H1 (cell line): ENCODE measurements at regions not wholly inside any gene's neighbourhood (a gene's known extent, or its start where the extent isn't known, plus 50 kb on each side); places are given as distances from the start of the nearest gene placed in this dataset.

ENCODE experiments used
- CTCF ChIA-PET: fragments of 300-600 bp; sonication (Branson Sonifier 250); formaldehyde crosslinking; loops from one replicate; lab custom pipeline; 2021; ENCODE audit not compliant: partially characterized antibody; lab: Charles Lee
- POLR2A ChIA-PET: fragments of 300-600 bp; sonication (Branson Sonifier 250); formaldehyde crosslinking; loops from one replicate; lab custom pipeline; 2021; ENCODE audit warnings: inconsistent platforms; ENCODE audit not compliant: partially characterized antibody; lab: Charles Lee
- DNase-seq, 2 experiments: peaks; one replicate each; pipeline versions ENCODE4 v3.0.0 to v3.0.0-alpha.2; 2010 to 2022; ENCODE audit warnings: low spot score in 2 of 2, low read depth in 1 of 2, mixed read lengths in 1 of 2
- FAIRE-seq: peaks from 2 replicates; lab custom pipeline; 2011; peaks lifted over from hg19 to GRCh38; lab: Jason Lieb, UNC
- H2AFZ ChIP-seq: 2 replicates; pipeline ENCODE4 v1.8.1; 2012; ENCODE audit warnings: low read length, inconsistent platforms
- H2AK5ac ChIP-seq: 2 replicates; pipeline ENCODE4 v1.6.1; 2013; ENCODE audit warnings: low read depth, low read length
- H2BK120ac ChIP-seq: replicated peaks from 2 replicates; pipeline ENCODE3; 2013; ENCODE audit warnings: low read depth, low read length, inconsistent platforms
- H2BK12ac ChIP-seq: 2 replicates; pipeline ENCODE4 v1.6.1; 2013; ENCODE audit warnings: low read depth, low read length
- H2BK15ac ChIP-seq: 2 replicates; pipeline ENCODE4 v1.6.1; 2013; ENCODE audit warnings: low read length
- H2BK20ac ChIP-seq: 2 replicates; pipeline ENCODE4 v1.6.1; 2013; ENCODE audit warnings: low read length
- H2BK5ac ChIP-seq: 2 replicates; pipeline ENCODE4 v1.6.1; 2013; ENCODE audit warnings: low read depth, low read length
- H3K14ac ChIP-seq: 2 replicates; pipeline ENCODE4 v1.6.1; 2013; ENCODE audit warnings: inconsistent platforms; ENCODE audit not compliant: insufficient read length
- H3K18ac ChIP-seq: 2 replicates; pipeline ENCODE4 v1.6.1; 2013; ENCODE audit warnings: low read length; ENCODE audit errors: extremely low read depth
- H3K23ac ChIP-seq: 2 replicates; pipeline ENCODE4 v1.6.1; 2013; ENCODE audit warnings: inconsistent platforms; ENCODE audit not compliant: insufficient read length
- H3K23me2 ChIP-seq: 2 replicates; pipeline ENCODE4 v1.6.1; 2013; ENCODE audit warnings: low read depth, low read length
- H3K27ac ChIP-seq: 2 replicates; pipeline ENCODE4 v1.6.1; 2011; ENCODE audit warnings: low read depth, low read length, inconsistent platforms
- H3K27me3 ChIP-seq, 4 experiments: replicated peaks in 1 of 4; 1 replicate in 1 of 4; 2 replicates in 3 of 4; pipeline versions ENCODE4 v1.6.1 to v1.8.1; 2011 to 2013; ENCODE audit warnings: low read length in 3 of 4, mild to moderate bottlenecking in 3 of 4, inconsistent platforms in 2 of 4, mixed read lengths in 2 of 4, moderate library complexity in 1 of 4; ENCODE audit not compliant: control insufficient read depth in 3 of 4, insufficient read depth in 3 of 4; ENCODE audit errors: extremely low read depth in 1 of 4
- H3K36me3 ChIP-seq, 4 experiments: 2 replicates each; pipeline versions ENCODE4 v1.6.1 to v1.8.1; 2011 to 2013; ENCODE audit warnings: mild to moderate bottlenecking in 4 of 4, low read length in 3 of 4, moderate library complexity in 2 of 4, control low read depth in 1 of 4, inconsistent platforms in 1 of 4; ENCODE audit not compliant: insufficient read depth in 4 of 4, control insufficient read depth in 2 of 4
- H3K4ac ChIP-seq: replicated peaks from 2 replicates; pipeline ENCODE3; 2013; ENCODE audit warnings: low read length, low read depth, mixed read lengths, inconsistent platforms; ENCODE audit not compliant: insufficient read length
- H3K4me1 ChIP-seq, 4 experiments: replicated peaks in 1 of 4; 1 replicate in 1 of 4; 2 replicates in 3 of 4; pipeline versions ENCODE4 v1.6.1 to v1.8.1; 2011 to 2013; ENCODE audit warnings: low read length in 3 of 4, inconsistent platforms in 2 of 4, mixed read lengths in 1 of 4; ENCODE audit not compliant: insufficient read depth in 4 of 4, control insufficient read depth in 3 of 4
- H3K4me2 ChIP-seq, 2 experiments: 2 replicates each; pipeline versions ENCODE4 v1.6.1 to v1.8.1; 2011 to 2013; ENCODE audit warnings: low read depth in 2 of 2, low read length in 2 of 2, control low read depth in 1 of 2, inconsistent platforms in 1 of 2, mild to moderate bottlenecking in 1 of 2; ENCODE audit not compliant: insufficient read depth in 1 of 2
- H3K4me3 ChIP-seq, 4 experiments: fragments of 200-600, 300-600 bp in 1 of 4; sonication (generic), shearing (Covaris generic), sonication (Bioruptor Twin) in 1 of 4; 2 replicates each; pipeline versions ENCODE4 v1.5.1 to v1.8.1; 2011 to 2016; ENCODE audit warnings: low read length in 4 of 4, low read depth in 3 of 4, control low read depth in 2 of 4, inconsistent platforms in 2 of 4, mild to moderate bottlenecking in 2 of 4, mixed read lengths in 1 of 4, moderate library complexity in 1 of 4; ENCODE audit not compliant: insufficient read depth in 2 of 4; ENCODE audit errors: extremely low read depth in 1 of 4
- H3K56ac ChIP-seq: replicated peaks from 2 replicates; pipeline ENCODE3; 2013; ENCODE audit warnings: low read depth, mild to moderate bottlenecking, mixed read lengths, low read length, inconsistent platforms; ENCODE audit not compliant: insufficient read length
- H3K79me1 ChIP-seq: 2 replicates; pipeline ENCODE4 v1.6.1; 2013; ENCODE audit warnings: low read depth, low read length, control low read depth
- H3K79me2 ChIP-seq, 2 experiments: 2 replicates each; pipeline versions ENCODE4 v1.6.1 to v1.8.1; 2012 to 2013; ENCODE audit warnings: low read length in 2 of 2, mild to moderate bottlenecking in 2 of 2, inconsistent platforms in 1 of 2; ENCODE audit not compliant: insufficient read depth in 2 of 2, control insufficient read depth in 1 of 2
- H3K9ac ChIP-seq, 4 experiments: replicated peaks in 1 of 4; 1 replicate in 1 of 4; 2 replicates in 3 of 4; pipeline versions ENCODE4 v1.6.1 to v1.8.1; 2011 to 2013; ENCODE audit warnings: low read depth in 3 of 4, low read length in 3 of 4, control low read depth in 2 of 4, mild to moderate bottlenecking in 2 of 4, moderate library complexity in 2 of 4, inconsistent platforms in 1 of 4; ENCODE audit errors: extremely low read depth in 1 of 4
- H3K9me3 ChIP-seq, 2 experiments: 2 replicates each; pipeline versions ENCODE4 v1.6.1 to v1.8.1; 2012 to 2013; ENCODE audit warnings: mild to moderate bottlenecking in 2 of 2, moderate library complexity in 2 of 2, control low read depth in 1 of 2, inconsistent platforms in 1 of 2, low read depth in 1 of 2, low read length in 1 of 2, mixed read lengths in 1 of 2; ENCODE audit not compliant: insufficient read depth in 2 of 2
- H4K20me1 ChIP-seq, 2 experiments: replicated peaks in 1 of 2; 2 replicates each; pipeline versions ENCODE3 to v1.8.1; 2011 to 2013; ENCODE audit warnings: inconsistent platforms in 2 of 2, low read length in 2 of 2, mild to moderate bottlenecking in 1 of 2; ENCODE audit not compliant: insufficient read depth in 2 of 2, control insufficient read depth in 1 of 2
- H4K5ac ChIP-seq: 2 replicates; pipeline ENCODE4 v1.6.1; 2013; ENCODE audit warnings: low read length, low read depth, mixed read lengths, inconsistent platforms; ENCODE audit not compliant: insufficient read length
- H4K8ac ChIP-seq: 2 replicates; pipeline ENCODE4 v1.8.0; 2013; ENCODE audit warnings: mild to moderate bottlenecking, moderate library complexity, low read length, inconsistent platforms; ENCODE audit not compliant: insufficient read depth; ENCODE audit errors: extremely low read depth
- H4K91ac ChIP-seq: replicated peaks from 2 replicates; pipeline ENCODE3; 2013; ENCODE audit warnings: low read length, mixed read lengths, inconsistent platforms; ENCODE audit not compliant: insufficient read length
- BACH1 ChIP-seq: IDR thresholded peaks from 2 replicates; pipeline ENCODE4 v1.6.1; 2012; ENCODE audit warnings: low read length, improper control_type of control experiment
- BRCA1 ChIP-seq: IDR thresholded peaks from 2 replicates; pipeline ENCODE4 v1.6.1; 2012; ENCODE audit warnings: low read depth, low read length, improper control_type of control experiment
- CBX8 ChIP-seq: fragments of 300-800, 300-1000 bp; sonication (generic); IDR thresholded peaks from 2 replicates; pipeline ENCODE4 v1.7.1; 2016; ENCODE audit warnings: low read depth, low read length, borderline replicate concordance
- CTBP2 ChIP-seq: IDR thresholded peaks from 2 replicates; pipeline ENCODE4 v1.7.0; 2011; ENCODE audit warnings: borderline replicate concordance, mild to moderate bottlenecking, moderate library complexity, mixed read lengths, low read length; ENCODE audit not compliant: insufficient read depth, insufficient read length
- GTF2F1 ChIP-seq: IDR thresholded peaks from 2 replicates; pipeline ENCODE4 v1.6.1; 2012; ENCODE audit warnings: low read depth, low read length, improper control_type of control experiment, borderline replicate concordance
- HDAC6 ChIP-seq: IDR thresholded peaks from one replicate; pipeline ENCODE4 v1.7.1; 2012; ENCODE audit warnings: low read depth, mild to moderate bottlenecking, inconsistent platforms, low read length, moderate library complexity
- KDM5A ChIP-seq: fragments of 200-600 bp; IDR thresholded peaks from 2 replicates; pipeline ENCODE4 v1.7.1; 2012; ENCODE audit warnings: mild to moderate bottlenecking, low read length, inconsistent platforms, mixed read lengths
- NANOG ChIP-seq: IDR thresholded peaks from 2 replicates; pipeline ENCODE4 v1.6.1; 2011; ENCODE audit warnings: low read length, low read depth, mild to moderate bottlenecking, inconsistent platforms; ENCODE audit not compliant: insufficient read depth, poor library complexity, severe bottlenecking
- POLR2AphosphoS5 ChIP-seq: IDR thresholded peaks from 2 replicates; pipeline ENCODE4 v1.6.1; 2011; ENCODE audit warnings: low read depth, low read length
- SIN3A ChIP-seq, 2 experiments: IDR thresholded peaks in 1 of 2; conservative IDR thresholded peaks in 1 of 2; 2 replicates each; pipeline ENCODE4 v1.6.1; 2011 to 2012; ENCODE audit warnings: low read length in 2 of 2, improper control_type of control experiment in 1 of 2, low read depth in 1 of 2, mild to moderate bottlenecking in 1 of 2
- SP1 ChIP-seq: IDR thresholded peaks from 2 replicates; pipeline ENCODE4 v1.6.1; 2011; ENCODE audit warnings: low read depth, low read length
- WGBS, 2 experiments: shearing (Covaris generic) in 1 of 2; methylation state at CpG; one replicate each; pipeline versions ENCODE4 v1.1.6 to v1.1.7; 2013 to 2015; ENCODE audit warnings: low lambda C conversion rate in 2 of 2, mixed read lengths in 2 of 2, inconsistent platforms in 1 of 2, low coverage in 1 of 2, missing lambda C conversion rate in 1 of 2; ENCODE audit not compliant: insufficient replicate concordance in 2 of 2, insufficient coverage in 1 of 2, insufficient read length in 1 of 2; ENCODE audit errors: extremely low coverage in 1 of 2, missing lambda C conversion rate in 1 of 2; 5-methylcytosine and 5-hydroxymethylcytosine counted together
- TF ChIP-seq, protein P1 (sequence below): IDR thresholded peaks from 2 replicates; pipeline ENCODE4 v1.6.1; 2011; ENCODE audit warnings: low read depth, mild to moderate bottlenecking, low read length; ENCODE audit not compliant: insufficient read depth

- ChIA-PET CTCF (interaction anchor here (4.3 to 4.4 kb wide), 2 partner anchors 303 to 330 kb away, joined by 59 to 80 read pairs; no protein-coding TSS in a partner anchor), POLR2A (no interaction called here)
- Histone ChIP-seq H2BK15ac (no peak overlapping the region), H2AFZ (no peak overlapping the region), H3K9me3 (no peaks in the 10 kb centered on the region), H3K56ac (no peak overlapping the region), H3K4me2 (no peak overlapping the region), H2BK12ac (no peak overlapping the region), H3K79me2 (no peaks in the 10 kb centered on the region), H3K23ac (no peak overlapping the region), H3K23me2 (no peaks in the 10 kb centered on the region), H3K4me1 (no peaks in the 10 kb centered on the region), H3K4me3 (no peak overlapping the region), H2BK5ac (no peak overlapping the region), H3K9ac (no peak overlapping the region), H3K4ac (no peak overlapping the region), H3K79me1 (no peaks in the 10 kb centered on the region), H4K8ac (no peak overlapping the region), H3K18ac (no peak overlapping the region), H3K27ac (no peak overlapping the region), H4K91ac (no peak overlapping the region), H2BK20ac (no peak overlapping the region), H4K5ac (no peak overlapping the region), H3K14ac (no peak overlapping the region), H3K36me3 (no peaks in the 10 kb centered on the region), H4K20me1 (no peaks in the 10 kb centered on the region), H2AK5ac (no peak overlapping the region), H3K27me3 (no peaks in the 10 kb centered on the region), H2BK120ac (no peak overlapping the region)
- FAIRE-seq (no peak), DNase-seq (no peak)
- 98% methylated on average over 5 of the region's 6 CpGs; no CpG with 5 or more reads in 1 of the 2 experiments for WGBS, 2 experiments
- no peak for TF ChIP-seq SP1
- no peak for TF ChIP-seq CTBP2
- TF ChIP-seq, protein P1, sequence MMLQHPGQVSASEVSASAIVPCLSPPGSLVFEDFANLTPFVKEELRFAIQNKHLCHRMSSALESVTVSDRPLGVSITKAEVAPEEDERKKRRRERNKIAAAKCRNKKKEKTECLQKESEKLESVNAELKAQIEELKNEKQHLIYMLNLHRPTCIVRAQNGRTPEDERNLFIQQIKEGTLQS: no peak
- TF ChIP-seq POLR2AphosphoS5: no peak
- no peak for TF ChIP-seq GTF2F1
- TF ChIP-seq BRCA1: no peak
- TF ChIP-seq HDAC6: no peak
- TF ChIP-seq KDM5A: no peak
- TF ChIP-seq BACH1: no peak
- TF ChIP-seq CBX8: no peak
- no peak for TF ChIP-seq NANOG
- no peak for TF ChIP-seq SIN3A (conservative IDR thresholded peaks at IDR 0.05 in 1 of 2, IDR thresholded peaks at IDR 0.05 in 1 of 2; ENCODE audit: low read depth in 1 of 2, low read length in 2 of 2)
These were observed 166.0 kb upstream of the EEPD1 start for GRCh38 chr7:35987016-35987415.
